ENCODE measurements at regions not wholly inside any gene's neighbourhood (a gene's known extent, or its start where the extent isn't known, plus 50 kb on each side); places are given as distances from the start of the nearest gene placed in this dataset.

DNA sequence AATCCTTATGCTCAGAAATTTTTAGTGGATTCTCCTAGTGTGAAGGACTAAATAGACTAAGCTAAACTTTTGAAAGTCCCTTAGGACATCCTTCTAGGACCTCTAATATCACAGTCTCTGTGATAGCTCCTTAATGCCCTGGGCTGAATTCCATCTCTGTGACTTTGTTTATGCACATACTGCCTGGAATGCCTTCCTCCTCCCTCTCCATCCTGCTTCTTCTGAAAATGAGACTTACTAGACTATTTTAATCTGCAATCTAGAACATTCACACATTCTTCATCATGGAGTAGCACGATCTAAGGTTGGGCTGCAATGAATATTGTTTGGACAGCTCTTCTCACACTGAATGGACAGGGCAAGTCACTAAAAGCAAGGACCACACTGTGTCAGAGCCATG, 65.0 kb upstream of the MSX1 start:
- TF ChIP-seq CTCF (IDR thresholded peaks at IDR 0.05): no peak
- TF ChIP-seq POLR2A (IDR thresholded peaks at IDR 0.05): no peak

Data from body of pancreas (tissue), 4 donors.